Endothelial cell of umbilical vein (primary cell): ENCODE measurements at regions not wholly inside any gene's neighbourhood (a gene's known extent, or its start where the extent isn't known, plus 50 kb on each side); places are given as distances from the start of the nearest gene placed in this dataset.

Experiments used
- BruUV-seq: library from RNA; stranded (reverse); fragments of 400-500 nt; replicated peaks from 2 replicates; lab custom pipeline; 2021; lab: Mats Ljungman, UMichigan
- CTCF ChIA-PET: fragments of 300-600, 350-600 bp; sonication (Branson Sonifier 250); formaldehyde crosslinking; loops from one replicate; lab custom pipeline; 2021; ENCODE audit warnings: antibody characterized with exemption, inconsistent platforms; lab: Charles Lee
- POLR2A ChIA-PET: fragments of 300-600, 350-600 bp; sonication (Branson Sonifier 250); formaldehyde crosslinking; loops from one replicate; lab custom pipeline; 2021; ENCODE audit warnings: antibody characterized with exemption, inconsistent platforms; lab: Charles Lee
- DNase-seq: peaks from one replicate; pipeline ENCODE4 v3.0.0-alpha.2; 2011; ENCODE audit warnings: low read depth, low spot score
- FAIRE-seq: peaks from 2 replicates; lab custom pipeline; 2011; peaks lifted over from hg19 to GRCh38; lab: Jason Lieb, UNC
- H2AFZ ChIP-seq: 2 replicates; pipeline ENCODE4 v1.6.0; 2012; ENCODE audit warnings: low read depth, low read length, control low read depth, inconsistent platforms
- H3K27ac ChIP-seq: 2 replicates; pipeline ENCODE4 v1.5.1; 2011; ENCODE audit warnings: low read depth, mild to moderate bottlenecking, control low read depth, low read length, moderate library complexity; ENCODE audit not compliant: insufficient read depth
- H3K27me3 ChIP-seq, 2 experiments: 2 replicates each; pipeline versions ENCODE4 v1.6.0 to v1.6.1; 2011; ENCODE audit warnings: low read length in 2 of 2, mixed read lengths in 1 of 2; ENCODE audit not compliant: control insufficient read depth in 2 of 2, insufficient read depth in 2 of 2
- H3K36me3 ChIP-seq, 2 experiments: 2 replicates in 1 of 2; 3 replicates in 1 of 2; pipeline ENCODE4 v1.5.1; 2011; ENCODE audit warnings: low read length in 2 of 2, mild to moderate bottlenecking in 1 of 2, moderate library complexity in 1 of 2; ENCODE audit not compliant: control insufficient read depth in 2 of 2, insufficient read depth in 2 of 2; ENCODE audit errors: extremely low read depth in 1 of 2
- H3K4me1 ChIP-seq: 3 replicates; pipeline ENCODE4 v1.5.1; 2011; ENCODE audit warnings: mild to moderate bottlenecking, low read length; ENCODE audit not compliant: control insufficient read depth, insufficient read depth; ENCODE audit errors: extremely low read depth
- H3K4me2 ChIP-seq: 2 replicates; pipeline ENCODE4 v1.6.1; 2011; ENCODE audit warnings: low read length, control low read depth, mixed read lengths; ENCODE audit not compliant: insufficient read depth
- H3K4me3 ChIP-seq, 3 experiments: fragments of 200-600 bp in 1 of 3; sonication (generic), shearing (Covaris generic) in 1 of 3; replicated peaks in 1 of 3; 2 replicates each; pipeline ENCODE4 v1.5.1; 2011 to 2016; ENCODE audit warnings: control low read depth in 3 of 3, low read length in 3 of 3, mild to moderate bottlenecking in 2 of 3, inconsistent platforms in 1 of 3, low read depth in 1 of 3, moderate library complexity in 1 of 3; ENCODE audit not compliant: insufficient read depth in 1 of 3
- H3K79me2 ChIP-seq: 2 replicates; pipeline ENCODE4 v1.6.0; 2012; ENCODE audit warnings: low read length, inconsistent platforms; ENCODE audit not compliant: control insufficient read depth, insufficient read depth
- H3K9ac ChIP-seq: replicated peaks from 2 replicates; pipeline ENCODE3; 2011; ENCODE audit warnings: low read length, control low read depth; ENCODE audit not compliant: insufficient read depth; ENCODE audit errors: extremely low read depth
- H3K9me1 ChIP-seq: replicated peaks from 3 replicates; pipeline ENCODE4 v1.6.0; 2011; ENCODE audit warnings: mild to moderate bottlenecking, low read length; ENCODE audit not compliant: control insufficient read depth, insufficient read depth; ENCODE audit errors: extremely low read depth
- H3K9me3 ChIP-seq: replicated peaks from 2 replicates; pipeline ENCODE4 v1.5.1; 2012; ENCODE audit warnings: low read length, inconsistent platforms; ENCODE audit not compliant: control insufficient read depth, insufficient read depth
- H4K20me1 ChIP-seq: replicated peaks from 2 replicates; pipeline ENCODE3; 2011; ENCODE audit warnings: mild to moderate bottlenecking, low read length; ENCODE audit not compliant: control insufficient read depth, insufficient read depth; ENCODE audit errors: extremely low read depth
- CTCF ChIP-seq, 2 donors: IDR thresholded peaks; 1 replicate in 1 of 2; 2 replicates in 1 of 2; pipeline ENCODE4 v1.5.1; 2011; ENCODE audit warnings: low read length in 2 of 2, mild to moderate bottlenecking in 2 of 2, moderate library complexity in 2 of 2, control low read depth in 1 of 2, inconsistent platforms in 1 of 2, low read depth in 1 of 2; ENCODE audit not compliant: insufficient read depth in 1 of 2; ENCODE audit errors: extremely low read depth in 1 of 2
- EZH2 ChIP-seq: IDR thresholded peaks from 2 replicates; pipeline ENCODE4 v1.6.1; 2012; ENCODE audit warnings: borderline replicate concordance, low read depth, mild to moderate bottlenecking, moderate library complexity, low read length, inconsistent platforms; ENCODE audit not compliant: severe bottlenecking
- FOS ChIP-seq: IDR thresholded peaks from 2 replicates; pipeline ENCODE4 v1.6.1; 2011; ENCODE audit warnings: mild to moderate bottlenecking, low read length, moderate library complexity, borderline replicate concordance; ENCODE audit not compliant: insufficient read depth
- GATA2 ChIP-seq: IDR thresholded peaks from 2 replicates; pipeline ENCODE4 v1.7.0; 2011; ENCODE audit warnings: low read depth, mild to moderate bottlenecking, moderate library complexity, mixed read lengths, low read length; ENCODE audit not compliant: insufficient read length, insufficient read depth
- JUN ChIP-seq: IDR thresholded peaks from 2 replicates; pipeline ENCODE4 v1.6.1; 2011; ENCODE audit warnings: borderline replicate concordance, low read depth; ENCODE audit not compliant: insufficient read length, insufficient read depth
- MAX ChIP-seq: IDR thresholded peaks from 2 replicates; pipeline ENCODE4 v1.6.1; 2011; ENCODE audit not compliant: insufficient read depth, insufficient read length
- MYC ChIP-seq: IDR thresholded peaks from one replicate; pipeline ENCODE4 v1.6.1; 2011; ENCODE audit warnings: mild to moderate bottlenecking, low read depth, low read length
- POLR2A ChIP-seq: IDR thresholded peaks from 2 replicates; pipeline ENCODE4 v1.6.1; 2012; ENCODE audit warnings: low read depth, mild to moderate bottlenecking, control low read depth, low read length
- POLR2AphosphoS5 ChIP-seq: IDR thresholded peaks from 2 replicates; pipeline ENCODE4 v1.6.1; 2012; ENCODE audit warnings: low read depth, mild to moderate bottlenecking, control low read depth, low read length, moderate library complexity; ENCODE audit not compliant: insufficient read depth
- dilution Hi-C: fragments of 300-500 bp; cut with MboI; formaldehyde crosslinking; loops from one replicate; pipeline ENCODE4 v1.15.0; 2019; ENCODE audit warnings: low sequenced_read_pairs; ENCODE audit not compliant: extremely low pct_ligation_motif_present
- intact Hi-C: fragments of 100-400 bp; cut with micrococcal nuclease; formaldehyde crosslinking; loops from one replicate; pipeline ENCODE4 v1.10.0; 2022

GRCh38 chr7:46146454-46147255 is 225.6 kb upstream of the IGFBP3 start:
- Histone ChIP-seq H3K27ac (no peak overlapping the region), H3K9me1 (no peaks in the 10 kb centered on the region), H3K4me3 (no peak overlapping the region), H3K4me2 (no peak overlapping the region), H3K4me1 (no peaks in the 10 kb centered on the region), H2AFZ (no peak overlapping the region), H3K79me2 (no peaks in the 10 kb centered on the region), H3K9ac (no peak overlapping the region), H3K36me3 (no peaks in the 10 kb centered on the region), H4K20me1 (no peaks in the 10 kb centered on the region), H3K27me3 (peaks cover 0 to 2% of the 10 kb centered on the region in 2 experiments), H3K9me3 (no peaks in the 10 kb centered on the region)
- DNase-seq (no peak), FAIRE-seq (no peak)
- intact Hi-C loops (no loop called here), dilution Hi-C loops (no loop called here)
- no TSS peak for BruUV-seq
- ChIA-PET POLR2A (no interaction called here), CTCF (no interaction called here)
- no peak for TF ChIP-seq CTCF (IDR thresholded peaks at IDR 0.05; ENCODE audit: extremely low read depth in 1 of 2, insufficient read depth in 1 of 2, low read depth in 1 of 2, low read length in 2 of 2)
- no peak for TF ChIP-seq MAX
- no peak for TF ChIP-seq EZH2

- TF ChIP-seq MYC (no peak), EZH2 (no peak), JUN (no peak), POLR2AphosphoS5 (no peak), GATA2 (no peak), FOS (no peak), CTCF (IDR thresholded peaks at IDR 0.05; ENCODE audit: extremely low read depth in 1 of 2, insufficient read depth in 1 of 2, low read depth in 1 of 2, low read length in 2 of 2) (no peak), MAX (no peak), POLR2A (no peak)
- H3K79me2 ChIP-seq = no peaks in the 10 kb centered on the region
- no peaks in the 10 kb centered on the region for H3K9me1 ChIP-seq
- ChIA-PET CTCF (no interaction called here), POLR2A (no interaction called here)
- no peak overlapping the region for H3K9ac ChIP-seq
- no peaks in the 10 kb centered on the region for H4K20me1 ChIP-seq
- DNase-seq (no peak), FAIRE-seq (no peak)
- H3K4me3 ChIP-seq = no peak overlapping the region
- H3K9me3 ChIP-seq = no peaks in the 10 kb centered on the region
- H3K36me3 ChIP-seq = no peaks in the 10 kb centered on the region
- no peak overlapping the region for H3K4me2 ChIP-seq
- peaks cover 0 to 2% of the 10 kb centered on the region in 2 experiments for H3K27me3 ChIP-seq
- no peak overlapping the region for H3K27ac ChIP-seq
- intact Hi-C loops (no loop called here), dilution Hi-C loops (no loop called here)
- H2AFZ ChIP-seq = no peak overlapping the region
- no peaks in the 10 kb centered on the region for H3K4me1 ChIP-seq
- no TSS peak for BruUV-seq
Observed at GRCh38 chr7:46145412-46145811, 224.3 kb upstream of the IGFBP3 start.
